Parathyroid adenoma (tissue), 2 donors: ENCODE measurements at regions not wholly inside any gene's neighbourhood (a gene's known extent, or its start where the extent isn't known, plus 50 kb on each side); places are given as distances from the start of the nearest gene placed in this dataset.

Experiments
- H2AFZ ChIP-seq: fragments of 300-600 bp; sonication (generic); one replicate; pipeline ENCODE4 v1.7.0; 2017; ENCODE audit warnings: antibody characterized with exemption, mild to moderate bottlenecking
- H3K27ac ChIP-seq: fragments of 300-600 bp; sonication (generic); one replicate; pipeline ENCODE4 v1.7.0; 2017
- H3K27me3 ChIP-seq: fragments of 300-600 bp; sonication (generic); one replicate; pipeline ENCODE4 v1.7.0; 2017; ENCODE audit warnings: low read length; ENCODE audit not compliant: control insufficient read depth, insufficient read depth
- H3K36me3 ChIP-seq: fragments of 300-600 bp; sonication (generic); one replicate; pipeline ENCODE4 v1.7.0; 2017; ENCODE audit warnings: low read length; ENCODE audit not compliant: control insufficient read depth, insufficient read depth
- H3K4me1 ChIP-seq: fragments of 300-600 bp; sonication (generic); one replicate; pipeline ENCODE4 v1.7.0; 2017; ENCODE audit warnings: control low read depth
- H3K4me2 ChIP-seq: fragments of 300-600 bp; sonication (generic); one replicate; pipeline ENCODE4 v1.7.0; 2017; ENCODE audit warnings: low read length
- H3K4me3 ChIP-seq: fragments of 300-600 bp; sonication (generic); one replicate; pipeline ENCODE4 v1.7.0; 2017; ENCODE audit warnings: low read depth, low read length
- H3K79me2 ChIP-seq: fragments of 300-600 bp; sonication (generic); one replicate; pipeline ENCODE4 v1.7.0; 2017; ENCODE audit warnings: control low read depth
- H3K9ac ChIP-seq: fragments of 300-600 bp; sonication (generic); one replicate; pipeline ENCODE4 v1.7.0; 2017; ENCODE audit warnings: mild to moderate bottlenecking
- H3K9me3 ChIP-seq: fragments of 300-600 bp; sonication (generic); one replicate; pipeline ENCODE4 v1.7.0; 2017; ENCODE audit warnings: low read length; ENCODE audit not compliant: control insufficient read depth
- CTCF ChIP-seq: fragments of 300-600 bp; sonication (generic); IDR thresholded peaks from one replicate; pipeline ENCODE4 v1.7.0; 2017; ENCODE audit warnings: antibody characterized with exemption, mild to moderate bottlenecking
- donor health status: primary hyperparathyroidism.

- no peaks in the 10 kb centered on the region for H3K4me1 ChIP-seq
- no peak overlapping the region for H3K27ac ChIP-seq
- H3K79me2 ChIP-seq: no peaks in the 10 kb centered on the region
- H3K4me3 ChIP-seq: no peak overlapping the region
- no peaks in the 10 kb centered on the region for H3K36me3 ChIP-seq
- no peak overlapping the region for H2AFZ ChIP-seq
- no peaks in the 10 kb centered on the region for H3K27me3 ChIP-seq
- no peak for TF ChIP-seq CTCF
- H3K9ac ChIP-seq: no peak overlapping the region
- no peaks in the 10 kb centered on the region for H3K9me3 ChIP-seq
- no peak overlapping the region for H3K4me2 ChIP-seq
Measured at GRCh38 chr10:31103112-31103511, 71.4 kb upstream of the ZNF438 start.

- no peaks in the 10 kb centered on the region for H3K79me2 ChIP-seq
Measured at GRCh38 chr10:31112961-31113360, 81.3 kb upstream of the ZNF438 start.

GRCh38 chr10:31116226-31116625 lies 84.6 kb upstream of the ZNF438 start:
- H2AFZ ChIP-seq: no peak overlapping the region
- no peaks in the 10 kb centered on the region for H3K79me2 ChIP-seq
- no peaks in the 10 kb centered on the region for H3K27me3 ChIP-seq
- H3K4me1 ChIP-seq: no peaks in the 10 kb centered on the region
- H3K4me2 ChIP-seq: no peak overlapping the region
- no peaks in the 10 kb centered on the region for H3K36me3 ChIP-seq
- TF ChIP-seq CTCF: no peak
- no peak overlapping the region for H3K4me3 ChIP-seq
- no peak overlapping the region for H3K27ac ChIP-seq
- H3K9ac ChIP-seq: no peak overlapping the region
- H3K9me3 ChIP-seq: no peaks in the 10 kb centered on the region

More at GRCh38 chr10:31112961-31113360, 81.3 kb upstream of the ZNF438 start:
- Histone ChIP-seq H3K27me3 (no peaks in the 10 kb centered on the region), H3K9ac (no peak overlapping the region), H2AFZ (no peak overlapping the region), H3K36me3 (no peaks in the 10 kb centered on the region), H3K27ac (no peak overlapping the region), H3K4me2 (no peak overlapping the region), H3K4me1 (no peaks in the 10 kb centered on the region), H3K9me3 (no peaks in the 10 kb centered on the region), H3K4me3 (no peak overlapping the region)
- TF ChIP-seq CTCF: no peak

- Histone ChIP-seq H3K4me1 (no peaks in the 10 kb centered on the region), H3K36me3 (no peaks in the 10 kb centered on the region), H3K4me3 (no peak overlapping the region), H3K9me3 (no peaks in the 10 kb centered on the region), H3K4me2 (no peak overlapping the region), H3K27me3 (no peaks in the 10 kb centered on the region), H3K9ac (no peak overlapping the region), H3K27ac (no peak overlapping the region), H3K79me2 (no peaks in the 10 kb centered on the region), H2AFZ (no peak overlapping the region)
- TF ChIP-seq CTCF: no peak
Measured at GRCh38 chr10:31118556-31118955, 86.9 kb upstream of the ZNF438 start.

GRCh38 chr10:31120392-31120791 lies 88.7 kb upstream of the ZNF438 start:
- H3K79me2 ChIP-seq: no peaks in the 10 kb centered on the region
- no peak overlapping the region for H2AFZ ChIP-seq
- no peak overlapping the region for H3K4me2 ChIP-seq
- no peak overlapping the region for H3K9ac ChIP-seq
- H3K4me1 ChIP-seq: no peaks in the 10 kb centered on the region
- no peak for TF ChIP-seq CTCF
- H3K27ac ChIP-seq: no peak overlapping the region
- H3K4me3 ChIP-seq: no peak overlapping the region
- H3K27me3 ChIP-seq: no peaks in the 10 kb centered on the region
- H3K9me3 ChIP-seq: no peaks in the 10 kb centered on the region
- no peaks in the 10 kb centered on the region for H3K36me3 ChIP-seq
